MM.1S (cell line): ENCODE measurements at regions not wholly inside any gene's neighbourhood (a gene's known extent, or its start where the extent isn't known, plus 50 kb on each side); places are given as distances from the start of the nearest gene placed in this dataset.

Experiments used
- DNase-seq: peaks from one replicate; pipeline ENCODE4 v3.0.0-alpha.2; 2015
- H2AFZ ChIP-seq: fragments of 300-600 bp; sonication (generic); 2 replicates; pipeline ENCODE4 v1.6.0; 2016; ENCODE audit warnings: antibody characterized with exemption, low read length
- H3F3A ChIP-seq: fragments of 300-600 bp; sonication (generic); 2 replicates; pipeline ENCODE4 v1.6.1; 2016; ENCODE audit warnings: mild to moderate bottlenecking, antibody characterized with exemption, low read length, moderate library complexity, mixed read lengths; ENCODE audit not compliant: insufficient read depth
- H3K27ac ChIP-seq: fragments of 300-600 bp; sonication (generic); 2 replicates; pipeline ENCODE4 v1.5.1; 2016; ENCODE audit warnings: mild to moderate bottlenecking, low read length
- H3K27me3 ChIP-seq: fragments of 300-600 bp; sonication (generic); replicated peaks from 2 replicates; pipeline ENCODE4 v1.6.0; 2016; ENCODE audit warnings: low read length; ENCODE audit not compliant: insufficient read depth
- H3K36me3 ChIP-seq: fragments of 300-600 bp; sonication (generic); replicated peaks from 2 replicates; pipeline ENCODE4 v1.6.1; 2016; ENCODE audit warnings: mild to moderate bottlenecking, low read length, mixed read lengths; ENCODE audit not compliant: insufficient read depth
- H3K4me1 ChIP-seq: fragments of 300-600 bp; sonication (generic); 2 replicates; pipeline ENCODE4 v1.6.1; 2016; ENCODE audit warnings: low read length, mixed read lengths
- H3K4me2 ChIP-seq: fragments of 300-600 bp; sonication (generic); 2 replicates; pipeline ENCODE4 v1.6.0; 2016; ENCODE audit warnings: low read depth, low read length
- H3K4me3 ChIP-seq: fragments of 300-600 bp; sonication (generic); 2 replicates; pipeline ENCODE4 v1.5.1; 2016; ENCODE audit warnings: low read length, mixed read lengths
- H3K79me2 ChIP-seq: fragments of 300-600 bp; sonication (generic); 2 replicates; pipeline ENCODE4 v1.6.1; 2016; ENCODE audit warnings: mixed run types, low read length, mixed read lengths
- H3K9ac ChIP-seq: fragments of 300-600 bp; sonication (generic); 2 replicates; pipeline ENCODE4 v1.6.1; 2016; ENCODE audit warnings: low read length, mixed read lengths
- H3K9me2 ChIP-seq: fragments of 300-600 bp; sonication (generic); replicated peaks from 2 replicates; pipeline ENCODE4 v1.6.1; 2016; ENCODE audit warnings: mild to moderate bottlenecking, low read length, mixed read lengths; ENCODE audit not compliant: insufficient read depth
- H3K9me3 ChIP-seq: fragments of 300-600 bp; sonication (generic); replicated peaks from 2 replicates; pipeline ENCODE4 v1.6.1; 2016; ENCODE audit warnings: mild to moderate bottlenecking, low read length, mixed read lengths; ENCODE audit not compliant: insufficient read depth
- H4K20me1 ChIP-seq: fragments of 300-600 bp; sonication (generic); 2 replicates; pipeline ENCODE4 v1.6.1; 2016; ENCODE audit warnings: mild to moderate bottlenecking, low read length, moderate library complexity, mixed read lengths; ENCODE audit not compliant: insufficient read depth
- EZH2 ChIP-seq: fragments of 300-600 bp; sonication (generic); optimal IDR thresholded peaks from 2 replicates; pipeline ENCODE3; 2017; ENCODE audit warnings: low read depth, mild to moderate bottlenecking, antibody characterized with exemption, low read length, mixed read lengths
- EZH2phosphoT487 ChIP-seq: fragments of 300-600 bp; sonication (generic); IDR thresholded peaks from 2 replicates; pipeline ENCODE4 v1.6.1; 2018; ENCODE audit warnings: antibody characterized with exemption, low read length
- TF ChIP-seq, protein P1 (sequence below): fragments of 300-600 bp; sonication (generic); IDR thresholded peaks from 2 replicates; pipeline ENCODE4 v1.5.1; 2016; ENCODE audit warnings: antibody characterized with exemption, low read length, mixed read lengths

DNA sequence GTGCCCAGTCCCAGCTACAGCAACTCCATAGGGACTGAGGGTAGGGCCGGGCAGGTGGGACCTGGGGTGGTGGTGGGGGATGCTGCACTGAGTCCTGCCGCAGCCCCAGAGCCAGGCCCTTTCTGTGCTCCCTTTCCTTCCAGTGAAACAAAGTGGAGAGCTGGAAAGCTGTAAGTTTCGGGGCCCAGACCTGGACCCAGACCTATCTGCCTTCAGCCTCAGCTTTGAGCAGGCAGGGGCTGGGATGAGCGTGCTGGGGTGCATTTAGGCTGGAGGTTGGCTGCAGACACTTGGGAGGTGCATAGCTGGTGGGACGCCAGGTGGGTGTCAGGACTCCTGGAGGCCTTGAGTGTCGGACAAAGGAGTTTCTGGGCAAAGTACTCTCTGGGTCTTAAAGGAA is 92.7 kb upstream of the C1orf174 start:
- H3K4me1 ChIP-seq = no peaks in the 10 kb centered on the region
- H3K9me2 ChIP-seq = no peaks in the 10 kb centered on the region
- peaks cover 68% of the 10 kb centered on the region for H3K27me3 ChIP-seq
- no peak overlapping the region for H3K27ac ChIP-seq
- no peak overlapping the region for H2AFZ ChIP-seq
- H3K36me3 ChIP-seq = no peaks in the 10 kb centered on the region
- DNase-seq = no peak
- no peak overlapping the region for H3K4me3 ChIP-seq
- no peak overlapping the region for H3K4me2 ChIP-seq
- H3K9me3 ChIP-seq = no peaks in the 10 kb centered on the region
- no peaks in the 10 kb centered on the region for H4K20me1 ChIP-seq
- TF ChIP-seq, protein P1, sequence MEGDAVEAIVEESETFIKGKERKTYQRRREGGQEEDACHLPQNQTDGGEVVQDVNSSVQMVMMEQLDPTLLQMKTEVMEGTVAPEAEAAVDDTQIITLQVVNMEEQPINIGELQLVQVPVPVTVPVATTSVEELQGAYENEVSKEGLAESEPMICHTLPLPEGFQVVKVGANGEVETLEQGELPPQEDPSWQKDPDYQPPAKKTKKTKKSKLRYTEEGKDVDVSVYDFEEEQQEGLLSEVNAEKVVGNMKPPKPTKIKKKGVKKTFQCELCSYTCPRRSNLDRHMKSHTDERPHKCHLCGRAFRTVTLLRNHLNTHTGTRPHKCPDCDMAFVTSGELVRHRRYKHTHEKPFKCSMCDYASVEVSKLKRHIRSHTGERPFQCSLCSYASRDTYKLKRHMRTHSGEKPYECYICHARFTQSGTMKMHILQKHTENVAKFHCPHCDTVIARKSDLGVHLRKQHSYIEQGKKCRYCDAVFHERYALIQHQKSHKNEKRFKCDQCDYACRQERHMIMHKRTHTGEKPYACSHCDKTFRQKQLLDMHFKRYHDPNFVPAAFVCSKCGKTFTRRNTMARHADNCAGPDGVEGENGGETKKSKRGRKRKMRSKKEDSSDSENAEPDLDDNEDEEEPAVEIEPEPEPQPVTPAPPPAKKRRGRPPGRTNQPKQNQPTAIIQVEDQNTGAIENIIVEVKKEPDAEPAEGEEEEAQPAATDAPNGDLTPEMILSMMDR = no peak
- TF ChIP-seq EZH2phosphoT487 (no peak), EZH2 (no peak)
- H3F3A ChIP-seq = no peaks in the 10 kb centered on the region
- H3K79me2 ChIP-seq = no peaks in the 10 kb centered on the region
- H3K9ac ChIP-seq = no peak overlapping the region

DNA sequence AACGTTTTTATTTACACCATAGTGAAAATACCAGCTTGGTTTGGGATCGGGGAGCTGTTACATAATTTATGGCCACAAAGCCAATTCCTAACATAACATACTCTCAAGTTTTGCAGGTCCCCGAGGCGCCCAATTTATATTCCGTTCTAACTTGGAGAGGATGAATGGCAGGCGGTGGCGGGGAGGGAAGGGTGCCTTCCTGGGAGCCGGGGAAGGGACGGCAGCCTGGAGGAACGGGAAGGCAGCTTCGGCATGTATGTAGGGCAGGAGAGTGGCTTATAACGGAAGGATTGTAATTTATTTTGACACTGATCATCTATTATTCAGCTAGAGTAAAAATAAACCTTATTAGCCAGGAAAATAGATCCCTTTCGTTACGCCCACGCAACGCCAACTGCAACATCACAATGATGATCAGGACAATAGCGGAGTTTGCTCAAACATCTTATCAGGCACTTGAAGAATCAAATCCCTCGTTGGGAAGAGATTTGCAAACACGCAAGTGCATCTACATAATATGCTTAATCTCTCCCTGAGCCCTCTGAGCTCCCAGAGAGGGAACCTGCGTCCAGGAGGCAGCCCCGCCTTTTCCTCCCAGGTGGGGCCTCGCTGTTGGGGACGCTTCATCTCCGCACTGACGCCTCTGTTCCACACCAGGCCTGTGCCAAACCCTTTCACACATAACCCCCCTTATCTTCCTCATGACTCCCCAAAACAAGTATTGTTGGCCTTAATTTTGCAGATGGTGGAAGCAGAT is 93.7 kb upstream of the C1orf174 start:
- peaks cover 71% of the 10 kb centered on the region for H3K27me3 ChIP-seq
- no peak overlapping the region for H3K4me3 ChIP-seq
- no peak for DNase-seq

DNA sequence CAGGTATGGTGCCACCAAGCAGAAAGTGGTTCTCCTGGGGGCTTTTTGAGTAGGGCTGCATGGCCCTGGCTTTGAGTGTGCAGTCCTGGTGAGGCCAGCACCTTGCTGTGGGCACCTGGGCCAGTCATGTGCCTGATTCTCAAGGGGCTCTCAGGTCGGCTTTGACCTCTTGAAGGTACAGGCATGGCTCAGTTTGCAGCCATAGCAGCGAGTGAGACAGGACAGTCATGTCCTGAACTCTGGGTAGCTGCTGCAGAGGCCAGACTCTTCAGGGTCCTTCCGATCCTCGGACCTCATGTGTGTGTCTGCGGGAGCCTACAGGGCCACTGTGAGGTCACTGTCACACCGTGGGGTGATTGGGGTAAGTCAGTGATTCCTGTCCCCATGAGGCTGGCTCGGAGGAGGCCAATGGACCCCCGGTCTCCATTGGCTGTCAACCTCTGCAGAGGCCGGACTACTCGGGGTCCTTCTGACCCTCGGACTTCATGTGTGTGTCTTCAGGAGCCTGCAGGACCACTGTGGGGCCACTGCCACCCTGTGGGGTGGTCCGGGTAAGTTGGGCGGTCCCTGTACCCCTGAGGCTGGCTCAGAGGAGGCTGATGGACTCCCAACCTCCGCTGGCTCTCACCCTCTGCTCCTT is 95.2 kb upstream of the C1orf174 start:
- Histone ChIP-seq H3K4me1 (no peaks in the 10 kb centered on the region), H2AFZ (no peak overlapping the region), H3K4me2 (no peak overlapping the region), H3K9me3 (no peaks in the 10 kb centered on the region), H3K9me2 (no peaks in the 10 kb centered on the region), H3K27me3 (peaks cover 84% of the 10 kb centered on the region), H3K79me2 (no peaks in the 10 kb centered on the region), H3K36me3 (no peaks in the 10 kb centered on the region), H3K9ac (no peak overlapping the region), H4K20me1 (no peaks in the 10 kb centered on the region), H3F3A (no peaks in the 10 kb centered on the region), H3K4me3 (no peak overlapping the region), H3K27ac (no peak overlapping the region)
- DNase-seq = no peak
- TF ChIP-seq, protein P1 = no peak
- TF ChIP-seq EZH2phosphoT487 = no peak
- TF ChIP-seq EZH2 = no peak

More for the DNA sequence above, 93.7 kb upstream of the C1orf174 start:
- H3K9ac ChIP-seq = no peak overlapping the region
- no peak overlapping the region for H3K4me2 ChIP-seq
- H3K36me3 ChIP-seq = no peaks in the 10 kb centered on the region
- no peaks in the 10 kb centered on the region for H3K4me1 ChIP-seq
- TF ChIP-seq, protein P1 = no peak
- TF ChIP-seq EZH2 (no peak), EZH2phosphoT487 (no peak)
- H2AFZ ChIP-seq = no peak overlapping the region
- no peaks in the 10 kb centered on the region for H4K20me1 ChIP-seq
- no peaks in the 10 kb centered on the region for H3F3A ChIP-seq
- no peaks in the 10 kb centered on the region for H3K9me3 ChIP-seq
- H3K79me2 ChIP-seq = no peaks in the 10 kb centered on the region
- H3K27ac ChIP-seq = no peak overlapping the region
- H3K9me2 ChIP-seq = no peaks in the 10 kb centered on the region
